ENCODE measurements at regions not wholly inside any gene's neighbourhood (a gene's known extent, or its start where the extent isn't known, plus 50 kb on each side); places are given as distances from the start of the nearest gene placed in this dataset.
"Not testable (repeated sequence)": the region's sequence is repeated elsewhere in the genome, so short reads cannot be mapped to it uniquely, and the experiment has no call there.

DNA sequence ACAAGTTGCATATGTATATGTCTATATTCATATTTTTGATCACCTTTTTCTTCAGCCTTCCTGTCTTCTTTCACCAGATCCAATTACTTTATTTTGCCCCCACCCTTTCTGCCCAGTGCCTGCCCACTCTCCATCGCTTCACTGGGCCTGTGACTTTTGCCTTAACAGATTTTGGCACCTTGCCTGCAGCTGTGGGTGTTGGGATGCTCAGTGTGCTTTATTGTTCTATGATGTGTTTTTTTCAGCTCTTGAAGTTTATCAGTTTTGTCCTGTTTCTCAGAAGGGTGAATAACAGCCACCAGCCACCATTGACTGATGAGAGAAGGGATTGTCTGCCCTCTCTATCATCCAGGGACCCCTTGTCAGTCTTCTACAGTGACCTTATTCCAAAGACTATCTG is 77.2 kb upstream of the GALNT7 start:
- POLR2A ChIA-PET, result no interaction called here
- TF ChIP-seq CTCF (IDR thresholded peaks at IDR 0.05; ENCODE audit: insufficient read depth, low read length, missing control alignments), result no peak
- H3K4me3 ChIP-seq (ENCODE audit: low read depth, low read length), result no peak overlapping the region
- CTCF ChIA-PET, result no interaction called here
- no peak for DNase-seq (ENCODE audit: low read depth, low spot score)

GRCh38 chr4:173091958-173092357 is 76.7 kb upstream of the GALNT7 start:
- CTCF ChIA-PET, result no interaction called here
- DNase-seq (ENCODE audit: low read depth, low spot score), result no peak
- POLR2A ChIA-PET, result no interaction called here
- no peak overlapping the region for H3K4me3 ChIP-seq (ENCODE audit: low read depth, low read length)
- no peak for TF ChIP-seq CTCF (IDR thresholded peaks at IDR 0.05; ENCODE audit: insufficient read depth, low read length, missing control alignments)

DNA sequence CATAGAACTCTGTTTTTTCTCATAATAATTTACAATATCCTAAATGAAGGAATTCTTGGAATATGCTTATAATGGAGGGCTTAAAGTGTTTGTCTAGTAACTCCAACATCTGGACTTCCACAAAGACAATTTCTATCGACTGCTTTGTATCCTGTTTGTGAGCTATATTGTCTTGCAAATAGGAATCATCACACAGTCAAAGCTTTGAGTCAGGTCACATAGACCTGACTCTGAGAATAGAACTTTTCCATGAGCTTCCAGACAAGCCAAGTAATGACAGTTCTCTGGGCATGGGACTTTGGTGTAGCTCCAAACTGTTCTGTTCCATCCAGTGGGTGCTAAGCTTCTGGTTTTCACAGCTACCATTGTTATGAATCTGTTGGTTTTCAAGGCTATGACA is 75.2 kb upstream of the GALNT7 start:
- no peak for TF ChIP-seq CTCF (IDR thresholded peaks at IDR 0.05; ENCODE audit: insufficient read depth, low read length, missing control alignments)
- POLR2A ChIA-PET, result no interaction called here

GRCh38 chr4:173094739-173095421 is 73.7 kb upstream of the GALNT7 start:
- H3K4me3 ChIP-seq (ENCODE audit: low read depth, low read length), result no peak overlapping the region
- POLR2A ChIA-PET, result no interaction called here
- CTCF ChIA-PET, result interaction anchor here (1.0 kb wide), 1 partner anchor 163 kb away, joined by 3 read pairs; no protein-coding TSS in a partner anchor
- no peak for DNase-seq (ENCODE audit: low read depth, low spot score)
- TF ChIP-seq CTCF (IDR thresholded peaks at IDR 0.05; ENCODE audit: insufficient read depth, low read length, missing control alignments), result no peak

More for the DNA sequence above, 75.2 kb upstream of the GALNT7 start:
- H3K4me3 ChIP-seq (ENCODE audit: low read depth, low read length), result no peak overlapping the region
- CTCF ChIA-PET, result interaction anchor here (1.1 to 1.3 kb wide), 3 partner anchors 77 to 165 kb away, joined by 3 to 4 read pairs (median 3); no protein-coding TSS in a partner anchor
- no peak for DNase-seq (ENCODE audit: low read depth, low spot score)

DNA sequence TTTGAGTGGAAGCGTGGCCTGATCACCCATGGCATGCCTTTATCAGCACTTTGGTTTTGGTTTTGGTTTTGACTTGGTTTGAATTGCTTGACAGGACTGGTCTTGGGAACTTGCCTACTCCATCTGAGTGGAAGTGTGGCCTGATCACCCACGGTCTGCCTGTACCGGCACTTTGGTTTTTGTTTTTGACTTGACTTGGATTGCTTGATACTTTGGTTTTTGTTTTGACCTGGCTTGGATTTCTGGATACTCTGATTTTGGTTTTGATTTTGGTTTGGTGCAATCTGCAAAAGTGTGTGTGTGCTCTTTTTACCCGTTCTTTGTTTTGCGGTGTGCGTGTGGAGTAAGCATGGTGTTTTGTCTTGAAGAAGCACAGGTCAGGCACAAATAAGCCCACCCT is 69.2 kb upstream of the GALNT7 start:
- POLR2A ChIA-PET; DNase-seq (ENCODE audit: low read depth, low spot score); CTCF ChIA-PET; H3K4me3 ChIP-seq (ENCODE audit: low read depth, low read length): not testable (repeated sequence)

GRCh38 chr4:173111031-173111430 is 57.6 kb upstream of the GALNT7 start:
- no peak for TF ChIP-seq CTCF (IDR thresholded peaks at IDR 0.05; ENCODE audit: insufficient read depth, low read length, missing control alignments)
- ChIA-PET CTCF (no interaction called here), POLR2A (no interaction called here)
- DNase-seq (ENCODE audit: low read depth, low spot score), result no peak
- no peak overlapping the region for H3K4me3 ChIP-seq (ENCODE audit: low read depth, low read length)

DNA sequence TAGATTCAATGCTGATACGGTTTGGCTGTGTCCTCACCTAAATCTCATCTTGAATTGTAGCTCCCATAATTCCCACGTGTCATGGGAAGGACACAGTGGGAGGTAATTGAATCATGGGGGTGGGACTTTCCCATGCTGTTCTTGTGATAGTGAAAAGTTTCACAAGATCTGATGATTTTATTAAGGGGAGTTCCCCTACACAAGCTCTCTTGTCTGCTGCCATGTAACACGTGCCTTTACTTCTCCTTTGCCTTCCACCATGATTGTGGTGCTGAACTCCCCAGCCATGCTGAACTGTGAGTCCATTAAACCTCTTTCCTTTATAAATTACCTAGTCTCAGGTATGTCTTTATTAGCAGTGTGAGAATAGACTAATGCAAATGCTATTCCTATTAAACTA is 51.2 kb upstream of the GALNT7 start:
- H3K4me3 ChIP-seq (ENCODE audit: low read depth, low read length); DNase-seq (ENCODE audit: low read depth, low spot score); POLR2A ChIA-PET; CTCF ChIA-PET: not testable (repeated sequence)
